ENCODE measurements at regions not wholly inside any gene's neighbourhood (a gene's known extent, or its start where the extent isn't known, plus 50 kb on each side); places are given as distances from the start of the nearest gene placed in this dataset.

DNA sequence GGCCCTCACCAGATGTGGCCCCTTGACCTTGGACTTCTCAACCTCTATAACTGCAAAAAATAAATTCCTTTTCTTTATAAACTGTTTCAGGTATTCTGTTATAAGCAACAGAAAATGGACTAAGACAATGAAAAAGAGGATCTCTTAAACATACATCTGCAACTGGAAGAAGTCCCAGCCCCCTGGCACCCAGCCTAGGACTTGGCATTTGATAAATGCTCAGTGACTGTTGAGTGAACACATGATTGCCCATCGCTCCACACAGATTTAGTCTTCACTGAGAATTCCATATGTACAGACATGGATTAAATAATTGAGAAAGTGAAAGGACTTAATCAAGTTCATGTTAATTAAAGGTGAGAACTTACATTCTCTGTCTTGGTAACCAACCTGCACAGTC, 344.9 kb upstream of the RUNX1 start:
- ChIA-PET POLR2A (no interaction called here), CTCF (no interaction called here)
- intact Hi-C loops (cut with micrococcal nuclease): no loop called here
- H2AFZ ChIP-seq (ENCODE audit: low read depth, low read length): no peak overlapping the region
- H3K4me2 ChIP-seq (ENCODE audit: insufficient read depth, low read length): no peak overlapping the region
- TF ChIP-seq GATA2 (IDR thresholded peaks at IDR 0.05; ENCODE audit: insufficient read depth, insufficient read length, low read depth, low read length): no peak
- FAIRE-seq (no peak), DNase-seq (ENCODE audit: low read depth, low spot score) (no peak)
- H3K4me1 ChIP-seq (ENCODE audit: control insufficient read depth, extremely low read depth, insufficient read depth, low read length): peaks cover 15% of the 10 kb centered on the region
- no peaks in the 10 kb centered on the region for H3K9me3 ChIP-seq (replicated peaks; ENCODE audit: control insufficient read depth, insufficient read depth, low read length)
- BruUV-seq (replicated peaks): no TSS peak
- H3K4me3 ChIP-seq (replicated peaks in 1 of 3; ENCODE audit: insufficient read depth in 1 of 3, low read depth in 1 of 3, low read length in 3 of 3): no peak overlapping the region
- no peaks in the 10 kb centered on the region for H3K27me3 ChIP-seq (ENCODE audit: control insufficient read depth in 2 of 2, insufficient read depth in 2 of 2, low read length in 2 of 2)
- H3K36me3 ChIP-seq (ENCODE audit: control insufficient read depth in 2 of 2, extremely low read depth in 1 of 2, insufficient read depth in 2 of 2, low read length in 2 of 2): no peaks in the 10 kb centered on the region
- no peak overlapping the region for H3K27ac ChIP-seq (ENCODE audit: insufficient read depth, low read depth, low read length)
- dilution Hi-C loops (cut with MboI; ENCODE audit: extremely low pct_ligation_motif_present, low sequenced_read_pairs): no loop called here
- H3K9ac ChIP-seq (replicated peaks; ENCODE audit: extremely low read depth, insufficient read depth, low read length): no peak overlapping the region
- no peaks in the 10 kb centered on the region for H4K20me1 ChIP-seq (replicated peaks; ENCODE audit: control insufficient read depth, extremely low read depth, insufficient read depth, low read length)
- H3K9me1 ChIP-seq (replicated peaks; ENCODE audit: control insufficient read depth, extremely low read depth, insufficient read depth, low read length): no peaks in the 10 kb centered on the region
- no peaks in the 10 kb centered on the region for H3K79me2 ChIP-seq (ENCODE audit: control insufficient read depth, insufficient read depth, low read length)

DNA sequence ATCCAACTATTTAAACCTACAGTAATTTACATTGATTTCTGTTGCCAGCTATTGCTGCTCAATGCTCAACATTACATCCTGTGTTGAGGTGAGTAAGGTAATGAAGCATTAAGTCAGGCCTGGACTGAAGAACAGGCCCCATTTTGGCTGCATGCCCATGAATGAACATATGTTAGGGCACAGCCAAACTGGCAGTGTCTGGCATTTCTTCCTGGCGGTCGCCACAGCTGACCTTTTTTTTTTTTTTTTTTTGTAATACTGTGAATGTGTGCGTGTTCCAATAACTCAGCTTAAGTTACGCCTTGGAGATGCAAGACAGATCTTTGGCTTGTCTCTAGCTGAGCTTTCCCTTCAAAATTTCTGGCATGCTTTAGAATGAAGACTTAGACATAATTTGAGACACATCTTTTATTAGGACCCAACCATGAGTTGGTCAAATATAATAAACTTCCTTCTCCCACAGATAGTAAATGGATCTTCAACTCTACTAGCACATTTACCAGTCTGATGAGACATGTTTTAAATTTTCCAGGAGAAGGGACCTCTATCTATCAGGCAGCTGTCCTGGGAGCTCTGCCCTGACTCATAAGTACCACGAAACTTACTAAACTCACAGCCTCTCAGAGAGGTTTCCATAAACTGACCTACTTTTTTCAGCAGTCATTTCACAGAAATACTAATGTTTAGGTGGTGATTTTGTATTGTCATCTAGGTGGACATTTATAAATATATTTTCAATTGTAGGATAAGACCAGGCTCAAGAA, 341.1 kb upstream of the RUNX1 start:
- CTCF ChIA-PET: interaction anchor here (1.0 to 3.0 kb wide), 6 partner anchors 10 to 450 kb away, joined by 3 to 16 read pairs (median 6); no protein-coding TSS in a partner anchor
- H3K4me1 ChIP-seq (ENCODE audit: control insufficient read depth, extremely low read depth, insufficient read depth, low read length): peaks cover 8% of the 10 kb centered on the region
- no peaks in the 10 kb centered on the region for H3K36me3 ChIP-seq (ENCODE audit: control insufficient read depth in 2 of 2, extremely low read depth in 1 of 2, insufficient read depth in 2 of 2, low read length in 2 of 2)
- H3K4me3 ChIP-seq (replicated peaks in 1 of 3; ENCODE audit: insufficient read depth in 1 of 3, low read depth in 1 of 3, low read length in 3 of 3): no peak overlapping the region
- no peaks in the 10 kb centered on the region for H3K9me3 ChIP-seq (replicated peaks; ENCODE audit: control insufficient read depth, insufficient read depth, low read length)
- H3K4me2 ChIP-seq (ENCODE audit: insufficient read depth, low read length): no peak overlapping the region
- no peaks in the 10 kb centered on the region for H4K20me1 ChIP-seq (replicated peaks; ENCODE audit: control insufficient read depth, extremely low read depth, insufficient read depth, low read length)
- TF ChIP-seq JUN (IDR thresholded peaks at IDR 0.05; ENCODE audit: borderline replicate concordance, insufficient read depth, insufficient read length, low read depth) (no peak), GATA2 (IDR thresholded peaks at IDR 0.05; ENCODE audit: insufficient read depth, insufficient read length, low read depth, low read length) (no peak), EZH2 (IDR thresholded peaks at IDR 0.05; ENCODE audit: borderline replicate concordance, low read depth, low read length, severe bottlenecking) (no peak), POLR2AphosphoS5 (IDR thresholded peaks at IDR 0.05; ENCODE audit: insufficient read depth, low read depth, low read length) (no peak), MYC (IDR thresholded peaks at IDR 0.05; ENCODE audit: low read depth, low read length) (no peak), POLR2A (IDR thresholded peaks at IDR 0.05; ENCODE audit: low read depth, low read length) (no peak), FOS (IDR thresholded peaks at IDR 0.05; ENCODE audit: borderline replicate concordance, insufficient read depth, low read length) (no peak)
- TF ChIP-seq, protein P1, sequence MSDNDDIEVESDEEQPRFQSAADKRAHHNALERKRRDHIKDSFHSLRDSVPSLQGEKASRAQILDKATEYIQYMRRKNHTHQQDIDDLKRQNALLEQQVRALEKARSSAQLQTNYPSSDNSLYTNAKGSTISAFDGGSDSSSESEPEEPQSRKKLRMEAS (IDR thresholded peaks at IDR 0.05; ENCODE audit: insufficient read depth, insufficient read length): no peak
- TF ChIP-seq, protein P2, sequence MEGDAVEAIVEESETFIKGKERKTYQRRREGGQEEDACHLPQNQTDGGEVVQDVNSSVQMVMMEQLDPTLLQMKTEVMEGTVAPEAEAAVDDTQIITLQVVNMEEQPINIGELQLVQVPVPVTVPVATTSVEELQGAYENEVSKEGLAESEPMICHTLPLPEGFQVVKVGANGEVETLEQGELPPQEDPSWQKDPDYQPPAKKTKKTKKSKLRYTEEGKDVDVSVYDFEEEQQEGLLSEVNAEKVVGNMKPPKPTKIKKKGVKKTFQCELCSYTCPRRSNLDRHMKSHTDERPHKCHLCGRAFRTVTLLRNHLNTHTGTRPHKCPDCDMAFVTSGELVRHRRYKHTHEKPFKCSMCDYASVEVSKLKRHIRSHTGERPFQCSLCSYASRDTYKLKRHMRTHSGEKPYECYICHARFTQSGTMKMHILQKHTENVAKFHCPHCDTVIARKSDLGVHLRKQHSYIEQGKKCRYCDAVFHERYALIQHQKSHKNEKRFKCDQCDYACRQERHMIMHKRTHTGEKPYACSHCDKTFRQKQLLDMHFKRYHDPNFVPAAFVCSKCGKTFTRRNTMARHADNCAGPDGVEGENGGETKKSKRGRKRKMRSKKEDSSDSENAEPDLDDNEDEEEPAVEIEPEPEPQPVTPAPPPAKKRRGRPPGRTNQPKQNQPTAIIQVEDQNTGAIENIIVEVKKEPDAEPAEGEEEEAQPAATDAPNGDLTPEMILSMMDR (IDR thresholded peaks at IDR 0.05; ENCODE audit: extremely low read depth in 1 of 2, insufficient read depth in 1 of 2, low read depth in 1 of 2, low read length in 2 of 2): no peak
- no peak overlapping the region for H3K27ac ChIP-seq (ENCODE audit: insufficient read depth, low read depth, low read length)
- H3K9ac ChIP-seq (replicated peaks; ENCODE audit: extremely low read depth, insufficient read depth, low read length): no peak overlapping the region
- FAIRE-seq (peak; percentile 50), DNase-seq (ENCODE audit: low read depth, low spot score) (peak; percentile 60)
- dilution Hi-C loops (cut with MboI; ENCODE audit: extremely low pct_ligation_motif_present, low sequenced_read_pairs): no loop called here
- H3K79me2 ChIP-seq (ENCODE audit: control insufficient read depth, insufficient read depth, low read length): no peaks in the 10 kb centered on the region
- intact Hi-C loops (cut with micrococcal nuclease): no loop called here
- H3K27me3 ChIP-seq (ENCODE audit: control insufficient read depth in 2 of 2, insufficient read depth in 2 of 2, low read length in 2 of 2): no peaks in the 10 kb centered on the region
- BruUV-seq (replicated peaks): no TSS peak
- POLR2A ChIA-PET: interaction anchor here (0.6 kb wide), 1 partner anchor 15 kb away, joined by 3 read pairs; no protein-coding TSS in a partner anchor
- no peaks in the 10 kb centered on the region for H3K9me1 ChIP-seq (replicated peaks; ENCODE audit: control insufficient read depth, extremely low read depth, insufficient read depth, low read length)
- H2AFZ ChIP-seq (ENCODE audit: low read depth, low read length): peak overlapping the region; percentile 43

All from endothelial cell of umbilical vein (primary cell).